ENCODE measurements at regions not wholly inside any gene's neighbourhood (a gene's known extent, or its start where the extent isn't known, plus 50 kb on each side); places are given as distances from the start of the nearest gene placed in this dataset.

- peaks cover 6% of the 10 kb centered on the region for H3K4me1 ChIP-seq (ENCODE audit: control insufficient read depth, extremely low read depth, insufficient read depth, low read length)
- H2AFZ ChIP-seq (ENCODE audit: low read length) = peak overlapping the region; percentile 44
- no peaks in the 10 kb centered on the region for H3K36me3 ChIP-seq (ENCODE audit: control insufficient read depth, insufficient read depth, low read length)
- H3K79me2 ChIP-seq (ENCODE audit: control insufficient read depth, insufficient read depth, low read length) = no peaks in the 10 kb centered on the region
- H3K27ac ChIP-seq (ENCODE audit: insufficient read depth, low read length) = no peak overlapping the region
- DNase-seq (ENCODE audit: low read depth in 2 of 2) = peak; percentile 62 to 75
- no peaks in the 10 kb centered on the region for H3K9me3 ChIP-seq (ENCODE audit: control insufficient read depth, insufficient read depth, low read depth, low read length)
- H3K9ac ChIP-seq (ENCODE audit: insufficient read depth, low read length) = no peak overlapping the region
- no peak overlapping the region for H3K4me3 ChIP-seq (replicated peaks in 1 of 4; ENCODE audit: control extremely low read depth in 1 of 4, insufficient read depth in 1 of 4, low read depth in 3 of 4, low read length in 4 of 4)
- H3K27me3 ChIP-seq (ENCODE audit: control insufficient read depth, insufficient read depth, low read length) = no peaks in the 10 kb centered on the region
- TF ChIP-seq EZH2 (IDR thresholded peaks at IDR 0.05; ENCODE audit: low read length, missing control alignments) = no peak
- no peak for TF ChIP-seq CTCF (conservative IDR thresholded peaks at IDR 0.05 in 1 of 2, IDR thresholded peaks at IDR 0.05 in 1 of 2; ENCODE audit: low read depth in 1 of 2, low read length in 2 of 2)
- H3K4me2 ChIP-seq (ENCODE audit: extremely low read depth, insufficient read depth, low read length) = peak overlapping the region; percentile 33
- H4K20me1 ChIP-seq (ENCODE audit: control insufficient read depth, extremely low read depth, insufficient read depth, low read length) = no peaks in the 10 kb centered on the region
These were observed 1265.5 kb upstream of the ACVR2A start for GRCh38 chr2:146579147-146579930.

- TF ChIP-seq EZH2 (IDR thresholded peaks at IDR 0.05; ENCODE audit: low read length, missing control alignments) = no peak
- TF ChIP-seq CTCF (conservative IDR thresholded peaks at IDR 0.05 in 1 of 2, IDR thresholded peaks at IDR 0.05 in 1 of 2; ENCODE audit: low read depth in 1 of 2, low read length in 2 of 2) = no peak
- H3K79me2 ChIP-seq (ENCODE audit: control insufficient read depth, insufficient read depth, low read length) = no peaks in the 10 kb centered on the region
- no peak overlapping the region for H3K9ac ChIP-seq (ENCODE audit: insufficient read depth, low read length)
- no peak overlapping the region for H3K4me2 ChIP-seq (ENCODE audit: extremely low read depth, insufficient read depth, low read length)
- peaks cover 6% of the 10 kb centered on the region for H3K4me1 ChIP-seq (ENCODE audit: control insufficient read depth, extremely low read depth, insufficient read depth, low read length)
- DNase-seq (ENCODE audit: low read depth in 2 of 2) = peak; percentile 45 to 73
- no peaks in the 10 kb centered on the region for H3K27me3 ChIP-seq (ENCODE audit: control insufficient read depth, insufficient read depth, low read length)
- no peak overlapping the region for H3K4me3 ChIP-seq (replicated peaks in 1 of 4; ENCODE audit: control extremely low read depth in 1 of 4, insufficient read depth in 1 of 4, low read depth in 3 of 4, low read length in 4 of 4)
- H3K9me3 ChIP-seq (ENCODE audit: control insufficient read depth, insufficient read depth, low read depth, low read length) = no peaks in the 10 kb centered on the region
- H4K20me1 ChIP-seq (ENCODE audit: control insufficient read depth, extremely low read depth, insufficient read depth, low read length) = no peaks in the 10 kb centered on the region
- H3K27ac ChIP-seq (ENCODE audit: insufficient read depth, low read length) = no peak overlapping the region
- no peak overlapping the region for H2AFZ ChIP-seq (ENCODE audit: low read length)
- H3K36me3 ChIP-seq (ENCODE audit: control insufficient read depth, insufficient read depth, low read length) = no peaks in the 10 kb centered on the region
These were observed 1268.3 kb upstream of the ACVR2A start for GRCh38 chr2:146576339-146577111.

- DNase-seq (ENCODE audit: low read depth in 2 of 2) = peak; percentile 47 to 80
- Histone ChIP-seq H3K4me3 (replicated peaks in 1 of 4; ENCODE audit: control extremely low read depth in 1 of 4, insufficient read depth in 1 of 4, low read depth in 3 of 4, low read length in 4 of 4) (peak overlapping the region in 1 of 4 experiments; percentile 28), H3K27ac (ENCODE audit: insufficient read depth, low read length) (peak overlapping the region; percentile 16), H2AFZ (ENCODE audit: low read length) (no peak overlapping the region), H3K4me2 (ENCODE audit: extremely low read depth, insufficient read depth, low read length) (no peak overlapping the region), H3K27me3 (ENCODE audit: control insufficient read depth, insufficient read depth, low read length) (no peaks in the 10 kb centered on the region), H3K9me3 (ENCODE audit: control insufficient read depth, insufficient read depth, low read depth, low read length) (no peaks in the 10 kb centered on the region), H3K9ac (ENCODE audit: insufficient read depth, low read length) (no peak overlapping the region), H3K4me1 (ENCODE audit: control insufficient read depth, extremely low read depth, insufficient read depth, low read length) (no peaks in the 10 kb centered on the region), H4K20me1 (ENCODE audit: control insufficient read depth, extremely low read depth, insufficient read depth, low read length) (no peaks in the 10 kb centered on the region), H3K36me3 (ENCODE audit: control insufficient read depth, insufficient read depth, low read length) (no peaks in the 10 kb centered on the region), H3K79me2 (ENCODE audit: control insufficient read depth, insufficient read depth, low read length) (no peaks in the 10 kb centered on the region)
- TF ChIP-seq CTCF (conservative IDR thresholded peaks at IDR 0.05 in 1 of 2, IDR thresholded peaks at IDR 0.05 in 1 of 2; ENCODE audit: low read depth in 1 of 2, low read length in 2 of 2) (no peak), EZH2 (IDR thresholded peaks at IDR 0.05; ENCODE audit: low read length, missing control alignments) (no peak)
These were observed 1272.2 kb upstream of the ACVR2A start for GRCh38 chr2:146572598-146572997.

All from fibroblast of lung (primary cell).